Loucy (cell line): ENCODE measurements at regions not wholly inside any gene's neighbourhood (a gene's known extent, or its start where the extent isn't known, plus 50 kb on each side); places are given as distances from the start of the nearest gene placed in this dataset.

ENCODE experiments used
- H2AFZ ChIP-seq: fragments of 200-600 bp; sonication (generic); 2 replicates; pipeline ENCODE4 v1.6.0; 2016; ENCODE audit warnings: antibody characterized with exemption, mild to moderate bottlenecking, low read length, moderate library complexity
- H3F3A ChIP-seq: fragments of 200-600 bp; 2 replicates; pipeline ENCODE4 v1.6.0; 2016; ENCODE audit warnings: antibody characterized with exemption, low read depth, mild to moderate bottlenecking
- H3K27me3 ChIP-seq: fragments of 200-600 bp; sonication (generic); 2 replicates; pipeline ENCODE4 v1.6.1; 2014; ENCODE audit warnings: low read length, mild to moderate bottlenecking; ENCODE audit not compliant: insufficient read depth, poor library complexity, severe bottlenecking
- H3K36me3 ChIP-seq: fragments of 200-600 bp; sonication (generic); 2 replicates; pipeline ENCODE4 v1.6.1; 2016; ENCODE audit warnings: low read length; ENCODE audit not compliant: insufficient read depth
- H3K4me1 ChIP-seq: fragments of 200-600 bp; sonication (generic); 2 replicates; pipeline ENCODE4 v1.5.1; 2014; ENCODE audit warnings: low read length, mild to moderate bottlenecking; ENCODE audit not compliant: insufficient read depth, poor library complexity, severe bottlenecking
- H3K4me2 ChIP-seq: fragments of 200-600 bp; sonication (generic); 2 replicates; pipeline ENCODE4 v1.6.0; 2014; ENCODE audit warnings: antibody characterized with exemption, low read length, low read depth, mild to moderate bottlenecking; ENCODE audit not compliant: poor library complexity, severe bottlenecking
- H3K4me3 ChIP-seq: fragments of 200-600 bp; sonication (generic); 2 replicates; pipeline ENCODE4 v1.5.1; 2014; ENCODE audit warnings: low read length, mild to moderate bottlenecking, mixed read lengths; ENCODE audit not compliant: poor library complexity, severe bottlenecking
- H3K79me2 ChIP-seq: fragments of 200-600 bp; sonication (generic); 2 replicates; pipeline ENCODE4 v1.6.1; 2014; ENCODE audit warnings: low read length; ENCODE audit not compliant: insufficient read depth
- H3K9ac ChIP-seq: fragments of 200-600 bp; sonication (generic); 2 replicates; pipeline ENCODE4 v1.6.0; 2014; ENCODE audit warnings: mild to moderate bottlenecking, low read depth, low read length, moderate library complexity; ENCODE audit not compliant: poor library complexity, severe bottlenecking
- H3K9me2 ChIP-seq: fragments of 200-600 bp; sonication (generic); replicated peaks from 2 replicates; pipeline ENCODE4 v1.6.1; 2016; ENCODE audit warnings: low read depth, low read length, mixed read lengths
- H3K9me3 ChIP-seq: fragments of 200-600 bp; sonication (generic); 2 replicates; pipeline ENCODE4 v1.6.1; 2014; ENCODE audit warnings: mild to moderate bottlenecking, antibody characterized with exemption, low read length, low read depth; ENCODE audit not compliant: insufficient read depth
- H4K20me1 ChIP-seq: fragments of 200-600 bp; sonication (generic); 2 replicates; pipeline ENCODE4 v1.6.0; 2014; ENCODE audit warnings: antibody characterized with exemption, low read length, mild to moderate bottlenecking; ENCODE audit not compliant: insufficient read depth, poor library complexity, severe bottlenecking
- CTCF ChIP-seq: fragments of 200-600 bp; sonication (generic); conservative IDR thresholded peaks from 2 replicates; pipeline ENCODE4 v1.5.1; 2014; ENCODE audit warnings: mild to moderate bottlenecking, antibody characterized with exemption, low read length
- EZH2phosphoT487 ChIP-seq: fragments of 200-600 bp; IDR thresholded peaks from 2 replicates; pipeline ENCODE4 v1.6.1; 2018; ENCODE audit warnings: antibody characterized with exemption, mild to moderate bottlenecking, moderate library complexity, borderline replicate concordance

GRCh38 chr4:27568952-27569319, 708.3 kb downstream of the STIM2 start:
- Histone ChIP-seq H4K20me1 (no peaks in the 10 kb centered on the region), H2AFZ (no peak overlapping the region), H3K36me3 (no peaks in the 10 kb centered on the region), H3K9ac (no peak overlapping the region), H3K27me3 (no peaks in the 10 kb centered on the region), H3K9me3 (no peaks in the 10 kb centered on the region), H3K79me2 (no peaks in the 10 kb centered on the region), H3K9me2 (no peaks in the 10 kb centered on the region), H3F3A (no peaks in the 10 kb centered on the region), H3K4me2 (no peak overlapping the region), H3K4me3 (no peak overlapping the region), H3K4me1 (no peaks in the 10 kb centered on the region)
- TF ChIP-seq CTCF (no peak), EZH2phosphoT487 (no peak)

GRCh38 chr4:27574743-27575142, 714.1 kb downstream of the STIM2 start:
- Histone ChIP-seq H3K27me3 (no peaks in the 10 kb centered on the region), H3K79me2 (no peaks in the 10 kb centered on the region), H3K36me3 (no peaks in the 10 kb centered on the region), H3K9me3 (no peaks in the 10 kb centered on the region), H3F3A (no peaks in the 10 kb centered on the region), H3K4me1 (no peaks in the 10 kb centered on the region), H3K9me2 (no peaks in the 10 kb centered on the region), H3K4me3 (no peak overlapping the region), H2AFZ (no peak overlapping the region), H3K9ac (no peak overlapping the region), H4K20me1 (no peaks in the 10 kb centered on the region), H3K4me2 (no peak overlapping the region)
- TF ChIP-seq EZH2phosphoT487: no peak
- TF ChIP-seq CTCF: no peak

- Histone ChIP-seq H3K79me2 (no peaks in the 10 kb centered on the region), H3K9me2 (no peaks in the 10 kb centered on the region), H3K4me1 (no peaks in the 10 kb centered on the region), H3K9me3 (no peaks in the 10 kb centered on the region), H3K9ac (no peak overlapping the region), H3K27me3 (no peaks in the 10 kb centered on the region), H3K4me3 (no peak overlapping the region), H3K36me3 (no peaks in the 10 kb centered on the region), H3K4me2 (no peak overlapping the region), H3F3A (no peaks in the 10 kb centered on the region), H2AFZ (no peak overlapping the region), H4K20me1 (no peaks in the 10 kb centered on the region)
- TF ChIP-seq CTCF (no peak), EZH2phosphoT487 (no peak)
Observed at GRCh38 chr4:27577951-27578350, 717.3 kb downstream of the STIM2 start.
